OCI-LY1 (cell line): ENCODE measurements at regions not wholly inside any gene's neighbourhood (a gene's known extent, or its start where the extent isn't known, plus 50 kb on each side); places are given as distances from the start of the nearest gene placed in this dataset.

ENCODE experiments used
- H2AFZ ChIP-seq: fragments of 200-600 bp; sonication (generic), shearing (Covaris generic); 2 replicates; pipeline ENCODE4 v1.6.0; 2014; ENCODE audit warnings: antibody characterized with exemption, mild to moderate bottlenecking, low read length
- H3F3A ChIP-seq: fragments of 200-600 bp; sonication (generic), shearing (Covaris generic); 2 replicates; pipeline ENCODE4 v1.6.0; 2014; ENCODE audit warnings: mild to moderate bottlenecking, antibody characterized with exemption, low read length, moderate library complexity; ENCODE audit not compliant: insufficient read depth
- H3K27ac ChIP-seq: fragments of 200-600 bp; sonication (generic); 2 replicates; pipeline ENCODE4 v1.5.1; 2014; ENCODE audit warnings: low read length, mixed run types, mild to moderate bottlenecking, low read depth; ENCODE audit not compliant: poor library complexity, severe bottlenecking
- H3K27me3 ChIP-seq: fragments of 200-600 bp; sonication (generic); 2 replicates; pipeline ENCODE4 v1.6.0; 2014; ENCODE audit warnings: antibody characterized with exemption, mild to moderate bottlenecking, low read length, moderate library complexity; ENCODE audit not compliant: insufficient read depth
- H3K36me3 ChIP-seq: fragments of 200-600 bp; sonication (generic); 2 replicates; pipeline ENCODE4 v1.6.1; 2014; ENCODE audit warnings: mild to moderate bottlenecking, antibody characterized with exemption, low read length, moderate library complexity, mixed read lengths; ENCODE audit not compliant: insufficient read depth
- H3K4me1 ChIP-seq: fragments of 200-600 bp; sonication (generic); 2 replicates; pipeline ENCODE4 v1.5.1; 2014; ENCODE audit warnings: mild to moderate bottlenecking, low read length, moderate library complexity; ENCODE audit not compliant: insufficient read depth, severe bottlenecking
- H3K4me2 ChIP-seq: fragments of 200-600 bp; sonication (generic), shearing (Covaris generic); 2 replicates; pipeline ENCODE4 v1.6.1; 2014; ENCODE audit warnings: low read length
- H3K4me3 ChIP-seq: fragments of 200-600 bp; sonication (generic); 2 replicates; pipeline ENCODE4 v1.5.1; 2014; ENCODE audit warnings: low read length, low read depth, mild to moderate bottlenecking, mixed read lengths; ENCODE audit not compliant: poor library complexity, severe bottlenecking
- H3K79me2 ChIP-seq: fragments of 200-600 bp; shearing (Covaris generic); 2 replicates; pipeline ENCODE4 v1.6.1; 2016; ENCODE audit warnings: mixed run types, low read length, mixed read lengths; ENCODE audit not compliant: insufficient read depth
- H3K9ac ChIP-seq: fragments of 200-600 bp; sonication (generic), shearing (Covaris generic); 2 replicates; pipeline ENCODE4 v1.6.1; 2014; ENCODE audit warnings: mild to moderate bottlenecking, low read length, mixed read lengths
- H3K9me2 ChIP-seq: fragments of 200-600 bp; sonication (generic), shearing (Covaris generic); 2 replicates; pipeline ENCODE4 v1.6.1; 2014; ENCODE audit warnings: low read depth, mild to moderate bottlenecking, low read length, mixed read lengths
- H3K9me3 ChIP-seq: fragments of 200-600 bp; shearing (Covaris generic); 2 replicates; pipeline ENCODE4 v1.6.1; 2014; ENCODE audit warnings: low read length, mixed read lengths
- H4K20me1 ChIP-seq: fragments of 200-600 bp; sonication (generic), shearing (Covaris generic); 2 replicates; pipeline ENCODE4 v1.6.0; 2016; ENCODE audit warnings: mild to moderate bottlenecking, low read length; ENCODE audit not compliant: insufficient read depth
- CTCF ChIP-seq: fragments of 200-600 bp; sonication (generic), shearing (Covaris generic); IDR thresholded peaks from 2 replicates; pipeline ENCODE4 v1.5.1; 2017; ENCODE audit warnings: mild to moderate bottlenecking, antibody characterized with exemption, low read length, moderate library complexity, mixed read lengths
- EZH2 ChIP-seq: fragments of 200-600 bp; sonication (generic), shearing (Covaris generic); IDR thresholded peaks from 2 replicates; pipeline ENCODE4 v1.8.0; 2017; ENCODE audit warnings: borderline replicate concordance, mixed run types, mild to moderate bottlenecking, antibody characterized with exemption, low read length, moderate library complexity, mixed read lengths

- H3K4me1 ChIP-seq, result no peaks in the 10 kb centered on the region
- H3K27me3 ChIP-seq, result no peaks in the 10 kb centered on the region
- H3K4me3 ChIP-seq, result no peak overlapping the region
- H3K4me2 ChIP-seq, result no peak overlapping the region
- H4K20me1 ChIP-seq, result no peaks in the 10 kb centered on the region
- TF ChIP-seq CTCF (no peak), EZH2 (no peak)
- no peaks in the 10 kb centered on the region for H3K9me2 ChIP-seq
- no peaks in the 10 kb centered on the region for H3K36me3 ChIP-seq
- no peak overlapping the region for H2AFZ ChIP-seq
- no peaks in the 10 kb centered on the region for H3K9me3 ChIP-seq
- H3F3A ChIP-seq, result no peaks in the 10 kb centered on the region
- no peaks in the 10 kb centered on the region for H3K79me2 ChIP-seq
- H3K9ac ChIP-seq, result no peak overlapping the region
- H3K27ac ChIP-seq, result no peak overlapping the region
Observed at GRCh38 chr16:66286527-66286926, 80.0 kb upstream of the CDH5 start.

- H3K4me3 ChIP-seq, result no peak overlapping the region
- H3K36me3 ChIP-seq, result no peaks in the 10 kb centered on the region
- no peaks in the 10 kb centered on the region for H4K20me1 ChIP-seq
- H2AFZ ChIP-seq, result no peak overlapping the region
- no peaks in the 10 kb centered on the region for H3K27me3 ChIP-seq
- no peak overlapping the region for H3K27ac ChIP-seq
- no peaks in the 10 kb centered on the region for H3K9me2 ChIP-seq
- no peak for TF ChIP-seq EZH2
- no peak for TF ChIP-seq CTCF
- H3K9me3 ChIP-seq, result no peaks in the 10 kb centered on the region
- H3K4me2 ChIP-seq, result no peak overlapping the region
- H3F3A ChIP-seq, result no peaks in the 10 kb centered on the region
- no peak overlapping the region for H3K9ac ChIP-seq
- H3K79me2 ChIP-seq, result no peaks in the 10 kb centered on the region
- no peaks in the 10 kb centered on the region for H3K4me1 ChIP-seq
Observed at GRCh38 chr16:66278604-66279262, 87.8 kb upstream of the CDH5 start.

- Histone ChIP-seq H3K4me3 (no peak overlapping the region), H3K9me3 (no peaks in the 10 kb centered on the region), H3K4me1 (no peaks in the 10 kb centered on the region), H3K79me2 (no peaks in the 10 kb centered on the region), H3F3A (no peaks in the 10 kb centered on the region), H3K27ac (no peak overlapping the region), H3K9me2 (no peaks in the 10 kb centered on the region), H2AFZ (no peak overlapping the region), H4K20me1 (no peaks in the 10 kb centered on the region), H3K4me2 (no peak overlapping the region), H3K27me3 (no peaks in the 10 kb centered on the region), H3K36me3 (no peaks in the 10 kb centered on the region), H3K9ac (no peak overlapping the region)
- TF ChIP-seq EZH2 (no peak), CTCF (no peak)
Observed at GRCh38 chr16:66278111-66278531, 88.4 kb upstream of the CDH5 start.
